Lung (tissue), 11 donors: ENCODE measurements at regions not wholly inside any gene's neighbourhood (a gene's known extent, or its start where the extent isn't known, plus 50 kb on each side); places are given as distances from the start of the nearest gene placed in this dataset.

ENCODE experiments used
- ATAC-seq: fragments of 200-7000 bp; cut with Tn5 transposase; one replicate; pipeline ENCODE4 v1.9.1; 2020; ENCODE audit warnings: moderate number of reproducible peaks; ENCODE audit not compliant: insufficient read depth, low FRiP score
- DNase-seq, 3 donors: peaks; one replicate each; pipeline ENCODE4 v3.0.0-alpha.2; 2013 to 2017
- H3K27ac ChIP-seq, 2 donors: one replicate each; pipeline ENCODE4 v1.5.1; 2013; ENCODE audit warnings: mild to moderate bottlenecking in 2 of 2, moderate library complexity in 2 of 2, control low read depth in 1 of 2, inconsistent platforms in 1 of 2, low read depth in 1 of 2, low read length in 1 of 2
- H3K27me3 ChIP-seq, 3 donors: one replicate each; pipeline ENCODE4 v1.5.1; 2013; ENCODE audit warnings: low read length in 2 of 3; ENCODE audit not compliant: control insufficient read depth in 3 of 3, insufficient read depth in 3 of 3
- H3K36me3 ChIP-seq, 4 donors: one replicate each; pipeline ENCODE4 v1.5.1; 2013; ENCODE audit warnings: low read length in 4 of 4, mild to moderate bottlenecking in 1 of 4, moderate library complexity in 1 of 4; ENCODE audit not compliant: control insufficient read depth in 4 of 4, insufficient read depth in 4 of 4
- H3K4me1 ChIP-seq, 5 donors: one replicate each; pipeline ENCODE4 v1.5.1; 2013; ENCODE audit warnings: low read length in 5 of 5, mild to moderate bottlenecking in 2 of 5, moderate library complexity in 1 of 5; ENCODE audit not compliant: control insufficient read depth in 5 of 5, insufficient read depth in 5 of 5
- H3K4me3 ChIP-seq: one replicate; pipeline ENCODE4 v1.5.1; 2013; ENCODE audit warnings: mild to moderate bottlenecking, control low read depth, moderate library complexity
- H3K9ac ChIP-seq, 2 donors: one replicate each; pipeline ENCODE4 v1.5.1; 2013; ENCODE audit warnings: low read length in 2 of 2, control low read depth in 1 of 2; ENCODE audit not compliant: insufficient read depth in 1 of 2
- H3K9me3 ChIP-seq, 4 donors: one replicate each; pipeline ENCODE4 v1.5.1; 2013; ENCODE audit warnings: low read length in 3 of 4, mild to moderate bottlenecking in 1 of 4, moderate library complexity in 1 of 4; ENCODE audit not compliant: control insufficient read depth in 4 of 4, insufficient read depth in 3 of 4
- CTCF ChIP-seq: IDR thresholded peaks from 2 replicates; pipeline ENCODE4 v1.5.1; 2012; ENCODE audit warnings: mild to moderate bottlenecking; ENCODE audit errors: control extremely low read depth, extremely low read depth
- WGBS, 2 donors: extraction: QIAGEN DNeasy Blood & Tissue Kit; methylation state at CpG; one replicate each; pipeline ENCODE4 v1.1.7; 2013; 5-methylcytosine and 5-hydroxymethylcytosine counted together
- donor health status: control.
- donor health status: control.
- donor health status: Bipolar disorder and iron deficiency.
- donor health status: healthy.
- donor health status: DM: yes; HTN: yes; CAD: no.

DNA sequence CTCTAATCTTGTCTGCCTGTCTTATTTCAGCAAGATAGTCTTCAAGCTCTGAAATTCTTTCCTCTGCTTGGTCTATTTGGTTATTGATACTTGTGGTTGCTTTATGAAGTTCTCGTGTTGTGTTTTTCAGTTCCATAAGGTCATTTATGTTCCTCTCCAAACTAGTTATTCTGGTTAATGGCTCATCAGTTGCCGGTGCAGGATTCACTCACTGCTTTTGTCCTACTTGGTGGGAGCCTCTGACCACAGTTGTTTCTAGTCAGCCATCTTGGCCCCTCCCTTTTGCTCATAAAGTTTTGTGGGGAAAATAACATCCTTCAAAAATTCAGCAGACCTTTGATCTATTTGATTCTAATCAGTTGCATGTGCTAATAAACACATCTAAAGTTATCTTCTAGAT, 158.6 kb upstream of the PARD3B start:
- no peaks in the 10 kb centered on the region for H3K27me3 ChIP-seq
- no peaks in the 10 kb centered on the region for H3K9me3 ChIP-seq
- no peaks in the 10 kb centered on the region for H3K36me3 ChIP-seq
- H3K9ac ChIP-seq = no peak overlapping the region
- no peak overlapping the region for H3K27ac ChIP-seq
- H3K4me3 ChIP-seq = no peak overlapping the region
- WGBS, 2 donors = 95 to 96% methylated on average over 2 of the region's 2 CpGs
- no peak for DNase-seq
- H3K4me1 ChIP-seq = peaks cover 0 to 7% (median 0%) of the 10 kb centered on the region in 5 donors
- ATAC-seq = no peak
- no peak for TF ChIP-seq CTCF

DNA sequence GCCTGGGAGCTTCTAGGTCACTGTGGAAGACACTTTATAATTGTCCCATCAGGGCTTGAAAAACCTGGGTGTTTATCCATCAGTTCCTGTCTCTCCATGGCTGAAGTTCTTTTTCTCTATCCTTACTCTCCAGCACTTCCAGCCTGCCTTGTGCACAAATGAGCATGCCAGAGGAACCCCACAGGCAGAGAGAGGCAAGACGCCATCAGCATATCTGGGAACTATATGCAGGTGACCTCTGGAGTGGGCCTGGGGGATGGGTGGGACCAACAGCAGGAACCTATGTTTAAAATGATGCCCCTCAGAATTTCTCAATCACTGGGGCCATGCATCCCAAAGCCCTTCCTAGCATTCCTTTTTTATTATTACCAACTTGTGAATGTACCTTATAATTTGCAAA, 156.2 kb upstream of the PARD3B start:
- 90% methylated on average over 1 of the region's 1 CpG for WGBS, 2 donors
- ATAC-seq = no peak
- Histone ChIP-seq H3K27me3 (no peaks in the 10 kb centered on the region), H3K4me1 (peaks cover 0 to 7% (median 0%) of the 10 kb centered on the region in 5 donors), H3K9ac (no peak overlapping the region), H3K36me3 (no peaks in the 10 kb centered on the region), H3K27ac (no peak overlapping the region), H3K9me3 (no peaks in the 10 kb centered on the region), H3K4me3 (no peak overlapping the region)
- DNase-seq = no peak
- TF ChIP-seq CTCF = no peak

DNA sequence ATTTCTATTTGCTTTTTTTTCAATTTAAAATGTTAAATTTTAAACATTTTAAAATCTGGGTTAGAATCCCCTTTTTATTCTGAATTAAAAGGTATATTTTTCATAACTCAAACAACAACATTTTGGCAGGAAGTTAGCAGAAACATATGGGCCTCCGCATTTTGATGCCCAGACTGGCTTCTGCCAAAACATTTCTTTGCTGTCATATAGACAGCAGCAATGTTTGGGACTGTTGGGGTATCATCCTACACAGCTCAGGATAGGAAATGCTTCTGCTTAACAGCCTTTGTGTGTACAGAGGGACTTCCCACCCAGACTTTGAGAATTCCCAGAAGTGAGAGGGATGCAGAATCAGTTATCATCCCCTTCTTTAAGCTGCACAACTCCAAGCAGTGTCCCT, 155.4 kb upstream of the PARD3B start:
- WGBS, 2 donors = 86 to 94% methylated on average over 1 of the region's 1 CpG
- peak in 1 of 3 donors; percentile 12 for DNase-seq
- TF ChIP-seq CTCF = no peak
- no peak for ATAC-seq
- H3K27me3 ChIP-seq = no peaks in the 10 kb centered on the region
- H3K27ac ChIP-seq = no peak overlapping the region
- H3K4me1 ChIP-seq = peaks cover 0 to 7% (median 0%) of the 10 kb centered on the region in 5 donors
- no peak overlapping the region for H3K9ac ChIP-seq
- no peak overlapping the region for H3K4me3 ChIP-seq
- H3K36me3 ChIP-seq = no peaks in the 10 kb centered on the region
- no peaks in the 10 kb centered on the region for H3K9me3 ChIP-seq

DNA sequence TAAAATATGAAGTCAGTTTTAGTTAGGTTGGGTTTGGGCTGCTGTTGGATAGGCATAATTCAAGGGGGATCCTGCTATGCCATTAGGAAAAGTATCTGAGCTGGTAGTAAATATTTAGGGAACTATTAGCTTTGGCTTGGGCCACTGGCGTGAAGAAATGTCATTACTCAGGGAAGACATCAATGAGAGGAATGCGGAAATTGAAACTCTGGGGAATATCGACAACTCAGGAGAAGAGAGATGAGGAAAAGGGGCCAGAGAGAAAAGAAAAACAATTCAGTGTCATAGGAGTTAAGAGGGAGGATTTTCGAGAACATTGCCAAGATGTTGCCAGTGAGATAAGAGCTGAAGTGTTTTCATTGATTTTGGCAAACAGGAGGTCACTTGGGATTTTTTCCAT, 149.7 kb upstream of the PARD3B start:
- Histone ChIP-seq H3K9me3 (no peaks in the 10 kb centered on the region), H3K27ac (no peak overlapping the region), H3K27me3 (no peaks in the 10 kb centered on the region), H3K4me1 (no peaks in the 10 kb centered on the region), H3K9ac (no peak overlapping the region), H3K36me3 (no peaks in the 10 kb centered on the region), H3K4me3 (no peak overlapping the region)
- 75 to 87% methylated on average over 4 of the region's 4 CpGs for WGBS, 2 donors
- no peak for ATAC-seq
- DNase-seq = no peak
- TF ChIP-seq CTCF = no peak
